Left cardiac atrium (tissue), 4 donors: ENCODE measurements at regions not wholly inside any gene's neighbourhood (a gene's known extent, or its start where the extent isn't known, plus 50 kb on each side); places are given as distances from the start of the nearest gene placed in this dataset.

ENCODE experiments used
- ATAC-seq, 2 donors: fragments of 200-7000 bp; cut with Tn5 transposase; one replicate each; pipeline ENCODE4 v1.9.1; 2020; ENCODE audit warnings: mild to moderate bottlenecking in 2 of 2, moderate library complexity in 2 of 2
- DNase-seq: peaks from one replicate; pipeline ENCODE4 v3.0.0-alpha.2; 2020
- intact Hi-C, 2 donors: fragments of 100-400 bp; cut with DNase I; formaldehyde crosslinking; loops; one replicate each; pipeline versions ENCODE4 v1.14.1 to v1.15.1; 2022 to 2023
- donor health status: DM: no; HTN: yes; CAD: no.
- donor health status: DM: no; HTN: yes; CAD: no; lungs with severe emphysema.
- donor health status: DM: yes; HTN: yes; CAD: no.
- donor health status: Dilated cardiomyopathy.

GRCh38 chr18:2478662-2479061 lies 92.6 kb downstream of the METTL4 start:
- intact Hi-C loops = no loop called here
- DNase-seq (no peak), ATAC-seq (no peak)

GRCh38 chr18:2480536-2480935 lies 90.8 kb downstream of the METTL4 start:
- ATAC-seq = no peak
- no peak for DNase-seq
- intact Hi-C loops = no loop called here

- ATAC-seq (no peak), DNase-seq (no peak)
- intact Hi-C loops = no loop called here
These were observed 88.4 kb downstream of the METTL4 start for GRCh38 chr18:2482706-2483475.

- no peak for ATAC-seq
- intact Hi-C loops = no loop called here
These were observed 85.3 kb downstream of the METTL4 start for GRCh38 chr18:2485983-2486382.

GRCh38 chr18:2486426-2486825 lies 84.9 kb downstream of the METTL4 start:
- no peak for DNase-seq
- intact Hi-C loops = no loop called here
- no peak for ATAC-seq

More at GRCh38 chr18:2485983-2486382, 85.3 kb downstream of the METTL4 start:
- no peak for DNase-seq
